CD8-positive, alpha-beta memory T cell (primary cell): ENCODE measurements at regions not wholly inside any gene's neighbourhood (a gene's known extent, or its start where the extent isn't known, plus 50 kb on each side); places are given as distances from the start of the nearest gene placed in this dataset.

Source experiments
- CTCF ChIA-PET: fragments of 350-600 bp; sonication (Branson Sonifier 250); formaldehyde crosslinking; loops from one replicate; lab custom pipeline; 2021; ENCODE audit warnings: antibody characterized with exemption; lab: Charles Lee
- POLR2A ChIA-PET: fragments of 350-600 bp; sonication (Branson Sonifier 250); formaldehyde crosslinking; loops from one replicate; lab custom pipeline; 2021; ENCODE audit warnings: antibody characterized with exemption; lab: Charles Lee
- DNase-seq, 5 donors: peaks; one replicate each; pipeline versions ENCODE4 v3.0.0 to v3.0.0-alpha.2; 2020 to 2022; ENCODE audit warnings: mixed read lengths in 1 of 5
- H3K27ac ChIP-seq: one replicate; pipeline ENCODE4 v1.7.0; 2013; ENCODE audit warnings: low read depth, mild to moderate bottlenecking, low read length, moderate library complexity
- H3K27me3 ChIP-seq: 2 replicates; pipeline ENCODE4 v1.7.0; 2013; ENCODE audit warnings: low read length, mild to moderate bottlenecking; ENCODE audit not compliant: insufficient read depth, poor library complexity, severe bottlenecking
- H3K36me3 ChIP-seq: 2 replicates; pipeline ENCODE4 v1.7.0; 2013; ENCODE audit warnings: mild to moderate bottlenecking, low read length, moderate library complexity; ENCODE audit not compliant: insufficient read depth
- H3K4me1 ChIP-seq: 2 replicates; pipeline ENCODE4 v1.7.0; 2013; ENCODE audit warnings: mild to moderate bottlenecking, low read length, moderate library complexity; ENCODE audit not compliant: insufficient read depth
- H3K4me3 ChIP-seq: 2 replicates; pipeline ENCODE4 v1.7.0; 2013; ENCODE audit warnings: mild to moderate bottlenecking, low read length
- H3K9me3 ChIP-seq: 2 replicates; pipeline ENCODE4 v1.7.0; 2013; ENCODE audit warnings: mild to moderate bottlenecking, low read length
- H3K27ac Mint-ChIP-seq, 8 donors: one replicate each; pipeline ENCODE4 v1.8.0; 2020 to 2021; ENCODE audit warnings: mixed read lengths in 8 of 8, mild to moderate bottlenecking in 6 of 8, inconsistent platforms in 3 of 8, moderate library complexity in 3 of 8
- H3K27me3 Mint-ChIP-seq, 2 donors: one replicate each; pipeline ENCODE4 v1.8.0; 2020 to 2021; ENCODE audit warnings: mixed read lengths in 2 of 2, mild to moderate bottlenecking in 1 of 2, moderate library complexity in 1 of 2
- H3K36me3 Mint-ChIP-seq, 3 donors: one replicate each; pipeline ENCODE4 v1.8.0; 2020 to 2021; ENCODE audit warnings: mixed read lengths in 3 of 3, inconsistent platforms in 1 of 3, mild to moderate bottlenecking in 1 of 3
- H3K4me1 Mint-ChIP-seq, 3 donors: one replicate each; pipeline ENCODE4 v1.8.0; 2020 to 2021; ENCODE audit warnings: mixed read lengths in 3 of 3, inconsistent platforms in 1 of 3, mild to moderate bottlenecking in 1 of 3
- H3K4me3 Mint-ChIP-seq, 7 donors: one replicate each; pipeline ENCODE4 v1.8.0; 2020 to 2021; ENCODE audit warnings: mixed read lengths in 7 of 7, mild to moderate bottlenecking in 6 of 7, moderate library complexity in 4 of 7, inconsistent platforms in 2 of 7
- H3K9me3 Mint-ChIP-seq, 5 donors: one replicate each; pipeline ENCODE4 v1.8.0; 2020 to 2022; ENCODE audit warnings: mixed read lengths in 5 of 5, mild to moderate bottlenecking in 3 of 5, moderate library complexity in 2 of 5, inconsistent platforms in 1 of 5

DNA sequence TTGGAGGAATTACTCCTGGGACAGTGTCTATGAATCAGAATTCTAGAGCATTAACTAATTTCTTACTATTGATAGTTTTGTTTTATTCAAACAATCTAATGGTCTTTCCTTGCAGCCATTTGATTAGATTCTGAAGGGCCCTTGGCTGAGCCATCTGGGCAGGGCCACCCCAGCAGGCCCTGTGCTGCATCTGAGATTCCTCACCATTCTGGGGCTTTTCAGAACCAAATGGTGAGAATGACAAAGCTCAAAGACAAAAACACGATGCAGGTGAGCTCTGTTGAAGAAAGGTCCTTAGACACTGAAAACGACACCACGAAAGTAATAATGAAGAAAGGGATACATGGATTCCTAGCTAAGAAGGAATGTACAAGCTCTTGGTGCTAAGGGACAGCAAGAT is 321.0 kb upstream of the IRX4 start:
- ChIA-PET CTCF (no interaction called here), POLR2A (no interaction called here)
- DNase-seq: no peak
- H3K27ac ChIP-seq: no peak overlapping the region
- H3K27me3 ChIP-seq: no peaks in the 10 kb centered on the region
- Mint-ChIP-seq H3K27ac (no peak overlapping the region), H3K27me3 (peaks cover 4 to 18% of the 10 kb centered on the region in 2 donors), H3K4me3 (no peak overlapping the region), H3K9me3 (no peaks in the 10 kb centered on the region), H3K36me3 (no peaks in the 10 kb centered on the region), H3K4me1 (no peaks in the 10 kb centered on the region)
- no peaks in the 10 kb centered on the region for H3K4me1 ChIP-seq
- no peaks in the 10 kb centered on the region for H3K36me3 ChIP-seq
- H3K9me3 ChIP-seq: no peaks in the 10 kb centered on the region
- H3K4me3 ChIP-seq: no peak overlapping the region

DNA sequence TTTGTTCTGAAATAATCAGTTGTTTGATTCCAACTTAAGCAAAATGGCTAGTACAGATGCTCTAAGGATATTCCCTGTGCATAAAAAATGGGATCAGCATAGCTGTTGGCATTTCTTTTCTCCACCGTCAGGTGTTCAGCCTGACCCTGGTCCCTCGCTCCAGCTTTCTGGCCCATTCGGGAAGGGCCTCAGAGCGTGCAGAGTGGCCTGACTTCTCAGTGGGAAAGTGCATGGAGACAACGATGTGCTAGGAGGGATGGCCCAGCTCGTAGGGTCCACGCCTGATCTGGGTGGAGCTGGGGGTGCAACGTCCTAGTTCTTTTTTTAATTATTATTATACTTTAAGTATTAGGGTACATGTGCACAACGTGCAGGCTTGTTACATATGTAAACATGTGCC is 319.1 kb upstream of the IRX4 start:
- CTCF ChIA-PET: no interaction called here
- no peak overlapping the region for H3K4me3 Mint-ChIP-seq

GRCh38 chr5:2201421-2201820 is 318.7 kb upstream of the IRX4 start:
- no peaks in the 10 kb centered on the region for H3K4me1 ChIP-seq
- Mint-ChIP-seq H3K27ac (no peak overlapping the region), H3K4me1 (no peaks in the 10 kb centered on the region), H3K36me3 (peaks cover 0 to 1% (median 0%) of the 10 kb centered on the region in 3 donors), H3K4me3 (no peak overlapping the region), H3K27me3 (peaks cover 7 to 15% of the 10 kb centered on the region in 2 donors), H3K9me3 (peaks cover 0 to 3% (median 0%) of the 10 kb centered on the region in 5 donors)
- H3K4me3 ChIP-seq: no peak overlapping the region
- no peak for DNase-seq
- H3K27ac ChIP-seq: no peak overlapping the region
- H3K9me3 ChIP-seq: no peaks in the 10 kb centered on the region
- no peaks in the 10 kb centered on the region for H3K27me3 ChIP-seq
- POLR2A ChIA-PET: no interaction called here
- no peaks in the 10 kb centered on the region for H3K36me3 ChIP-seq
- CTCF ChIA-PET: no interaction called here

More for the DNA sequence above, 319.1 kb upstream of the IRX4 start:
- H3K27me3 ChIP-seq: no peaks in the 10 kb centered on the region
- H3K27ac Mint-ChIP-seq: no peak overlapping the region
- H3K36me3 Mint-ChIP-seq: peaks cover 0 to 1% (median 0%) of the 10 kb centered on the region in 3 donors
- POLR2A ChIA-PET: no interaction called here
- peaks cover 0 to 3% (median 0%) of the 10 kb centered on the region in 5 donors for H3K9me3 Mint-ChIP-seq
- no peaks in the 10 kb centered on the region for H3K9me3 ChIP-seq
- H3K4me1 ChIP-seq: no peaks in the 10 kb centered on the region
- H3K4me1 Mint-ChIP-seq: no peaks in the 10 kb centered on the region
- no peaks in the 10 kb centered on the region for H3K36me3 ChIP-seq
- H3K4me3 ChIP-seq: no peak overlapping the region
- DNase-seq: no peak
- H3K27ac ChIP-seq: no peak overlapping the region
- peaks cover 6 to 15% of the 10 kb centered on the region in 2 donors for H3K27me3 Mint-ChIP-seq

DNA sequence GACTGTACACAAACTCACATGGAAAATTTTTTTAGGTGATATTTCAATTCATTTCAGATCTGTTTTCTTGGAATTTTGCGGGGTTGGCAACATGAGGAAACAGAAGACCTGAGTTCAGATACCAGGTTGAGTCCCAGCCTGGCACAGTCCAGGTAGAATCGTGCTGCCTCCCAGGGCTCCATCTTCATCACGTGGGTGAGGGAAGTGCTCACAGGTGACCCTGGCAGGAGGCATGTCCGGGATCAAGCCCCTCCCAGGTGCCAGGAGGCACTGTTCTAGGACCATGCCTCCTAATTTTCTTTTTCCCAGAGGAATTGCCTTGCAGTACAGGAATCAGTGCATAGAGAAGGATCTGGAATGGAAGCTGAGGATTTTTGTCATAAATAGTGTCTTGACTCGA is 318.3 kb upstream of the IRX4 start:
- no peaks in the 10 kb centered on the region for H3K4me1 Mint-ChIP-seq

GRCh38 chr5:2200261-2200950 is 317.7 kb upstream of the IRX4 start:
- H3K36me3 Mint-ChIP-seq: peaks cover 0 to 1% (median 0%) of the 10 kb centered on the region in 3 donors
- no peak overlapping the region for H3K4me3 Mint-ChIP-seq
- no peaks in the 10 kb centered on the region for H3K4me1 Mint-ChIP-seq
- peaks cover 0 to 5% (median 0%) of the 10 kb centered on the region in 5 donors for H3K9me3 Mint-ChIP-seq
- CTCF ChIA-PET: no interaction called here
- no peaks in the 10 kb centered on the region for H3K4me1 ChIP-seq
- H3K9me3 ChIP-seq: no peaks in the 10 kb centered on the region
- H3K27me3 ChIP-seq: no peaks in the 10 kb centered on the region
- no peaks in the 10 kb centered on the region for H3K36me3 ChIP-seq
- no peak overlapping the region for H3K27ac Mint-ChIP-seq
- H3K27ac ChIP-seq: no peak overlapping the region
- H3K4me3 ChIP-seq: no peak overlapping the region
- H3K27me3 Mint-ChIP-seq: peaks cover 7 to 15% of the 10 kb centered on the region in 2 donors
- POLR2A ChIA-PET: no interaction called here
- DNase-seq: no peak

More for the DNA sequence above, 318.3 kb upstream of the IRX4 start:
- H3K27me3 Mint-ChIP-seq: peaks cover 7 to 15% of the 10 kb centered on the region in 2 donors
- no peak overlapping the region for H3K27ac Mint-ChIP-seq
- Histone ChIP-seq H3K9me3 (no peaks in the 10 kb centered on the region), H3K27me3 (no peaks in the 10 kb centered on the region), H3K27ac (no peak overlapping the region), H3K4me3 (no peak overlapping the region), H3K4me1 (no peaks in the 10 kb centered on the region), H3K36me3 (no peaks in the 10 kb centered on the region)
- CTCF ChIA-PET: no interaction called here
- H3K9me3 Mint-ChIP-seq: peaks cover 0 to 5% (median 0%) of the 10 kb centered on the region in 5 donors
- POLR2A ChIA-PET: no interaction called here
- no peak overlapping the region for H3K4me3 Mint-ChIP-seq
- DNase-seq: no peak
- H3K36me3 Mint-ChIP-seq: peaks cover 0 to 1% (median 0%) of the 10 kb centered on the region in 3 donors

DNA sequence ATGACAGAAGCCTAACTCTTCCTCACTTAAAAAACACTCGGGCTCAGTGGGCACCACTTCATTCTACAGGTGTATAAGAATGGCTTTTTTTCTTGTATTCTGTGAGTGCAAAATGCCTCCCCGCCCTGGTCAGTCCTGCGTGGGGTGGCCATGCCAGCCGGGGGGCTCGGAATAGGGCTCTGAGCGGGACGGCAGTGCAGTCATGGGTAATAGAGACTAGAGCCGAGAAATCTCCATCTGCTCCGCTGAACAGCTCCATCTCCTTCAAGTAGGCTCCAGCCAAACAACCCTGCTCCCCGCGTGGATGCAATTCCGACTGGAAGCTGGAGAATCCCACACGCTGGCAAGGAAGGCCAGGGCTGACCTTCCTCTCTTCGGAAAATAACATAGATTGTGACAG is 317.0 kb upstream of the IRX4 start:
- Mint-ChIP-seq H3K4me1 (no peaks in the 10 kb centered on the region), H3K27me3 (peaks cover 7 to 15% of the 10 kb centered on the region in 2 donors), H3K4me3 (no peak overlapping the region), H3K27ac (no peak overlapping the region), H3K36me3 (peaks cover 0 to 1% (median 0%) of the 10 kb centered on the region in 3 donors), H3K9me3 (peaks cover 0 to 5% (median 0%) of the 10 kb centered on the region in 5 donors)
- H3K9me3 ChIP-seq: no peaks in the 10 kb centered on the region
- no peaks in the 10 kb centered on the region for H3K4me1 ChIP-seq
- DNase-seq: no peak
- H3K36me3 ChIP-seq: no peaks in the 10 kb centered on the region
- no peak overlapping the region for H3K4me3 ChIP-seq
- no peak overlapping the region for H3K27ac ChIP-seq
- ChIA-PET CTCF (no interaction called here), POLR2A (no interaction called here)
- no peaks in the 10 kb centered on the region for H3K27me3 ChIP-seq

GRCh38 chr5:2196989-2197619 is 314.4 kb upstream of the IRX4 start:
- CTCF ChIA-PET: no interaction called here
- H3K4me1 Mint-ChIP-seq: no peaks in the 10 kb centered on the region
- POLR2A ChIA-PET: no interaction called here

GRCh38 chr5:2196416-2196815 is 313.7 kb upstream of the IRX4 start:
- Mint-ChIP-seq H3K36me3 (peaks cover 0 to 1% (median 0%) of the 10 kb centered on the region in 3 donors), H3K4me1 (no peaks in the 10 kb centered on the region), H3K27ac (no peak overlapping the region), H3K27me3 (peaks cover 6 to 12% of the 10 kb centered on the region in 2 donors), H3K4me3 (no peak overlapping the region), H3K9me3 (peaks cover 0 to 5% (median 0%) of the 10 kb centered on the region in 5 donors)
- no peaks in the 10 kb centered on the region for H3K36me3 ChIP-seq
- no peaks in the 10 kb centered on the region for H3K27me3 ChIP-seq
- no peak for DNase-seq
- no peaks in the 10 kb centered on the region for H3K9me3 ChIP-seq
- no peak overlapping the region for H3K27ac ChIP-seq
- H3K4me3 ChIP-seq: no peak overlapping the region
- ChIA-PET POLR2A (no interaction called here), CTCF (no interaction called here)
- H3K4me1 ChIP-seq: no peaks in the 10 kb centered on the region

More at GRCh38 chr5:2196989-2197619, 314.4 kb upstream of the IRX4 start:
- Histone ChIP-seq H3K27me3 (no peaks in the 10 kb centered on the region), H3K4me3 (no peak overlapping the region), H3K4me1 (no peaks in the 10 kb centered on the region), H3K9me3 (no peaks in the 10 kb centered on the region), H3K36me3 (no peaks in the 10 kb centered on the region), H3K27ac (no peak overlapping the region)
- no peak for DNase-seq
- Mint-ChIP-seq H3K27ac (no peak overlapping the region), H3K36me3 (peaks cover 0 to 1% (median 0%) of the 10 kb centered on the region in 3 donors), H3K27me3 (peaks cover 6 to 15% of the 10 kb centered on the region in 2 donors), H3K4me3 (no peak overlapping the region), H3K9me3 (peaks cover 0 to 5% (median 0%) of the 10 kb centered on the region in 5 donors)
